GM23248 (cell line): ENCODE measurements at regions not wholly inside any gene's neighbourhood (a gene's known extent, or its start where the extent isn't known, plus 50 kb on each side); places are given as distances from the start of the nearest gene placed in this dataset.

Experiments used
- EZH2 ChIP-seq: fragments of 200-600 bp; sonication (generic); IDR thresholded peaks from 2 replicates; pipeline ENCODE4 v1.6.1; 2018; ENCODE audit warnings: antibody characterized with exemption, mild to moderate bottlenecking; ENCODE audit not compliant: insufficient read depth, poor library complexity, severe bottlenecking
- EZH2phosphoT487 ChIP-seq: fragments of 200-600 bp; sonication (generic); IDR thresholded peaks from 2 replicates; pipeline ENCODE4 v1.6.1; 2018; ENCODE audit warnings: antibody characterized with exemption, moderate library complexity, mild to moderate bottlenecking, low read depth; ENCODE audit not compliant: insufficient read depth

DNA sequence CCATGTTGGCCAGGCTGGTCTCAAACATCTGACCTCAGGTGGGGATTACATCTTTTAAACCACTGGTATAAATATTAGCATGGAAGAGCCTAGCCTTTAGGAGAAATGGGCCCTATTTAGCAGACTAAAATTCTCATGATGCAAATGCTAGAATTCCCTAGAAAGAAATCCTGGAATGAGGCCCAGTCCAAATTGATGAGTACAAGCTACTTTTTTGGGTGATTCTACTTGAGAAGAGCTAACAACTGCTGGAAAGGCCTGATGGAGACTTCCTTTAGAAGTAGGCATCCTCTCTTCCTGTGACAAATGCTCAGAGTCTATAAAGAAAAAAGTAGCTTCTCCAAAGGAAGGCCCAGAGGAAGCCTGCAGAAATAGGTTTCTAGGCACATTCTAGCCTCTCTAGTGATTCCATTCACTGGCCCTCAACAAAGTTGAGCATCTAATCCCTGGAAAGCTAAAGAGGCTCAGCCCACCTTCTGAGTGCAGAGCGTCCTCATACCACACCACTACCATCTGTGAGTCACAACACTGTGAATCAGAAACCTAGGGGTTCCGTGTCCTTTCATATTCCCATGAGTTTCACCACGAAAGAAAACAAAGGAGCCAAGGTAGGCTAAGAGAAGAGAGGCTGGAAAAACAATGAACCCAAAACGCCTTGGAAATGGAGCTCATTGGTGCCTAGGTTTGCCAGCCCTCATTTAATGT, 183.1 kb downstream of the C1D start:
- no peak for TF ChIP-seq EZH2
- no peak for TF ChIP-seq EZH2phosphoT487
